ENCODE measurements at regions not wholly inside any gene's neighbourhood (a gene's known extent, or its start where the extent isn't known, plus 50 kb on each side); places are given as distances from the start of the nearest gene placed in this dataset.

- H3K27me3 ChIP-seq (ENCODE audit: control insufficient read depth, insufficient read depth, low read length), result no peaks in the 10 kb centered on the region
- no peak for FAIRE-seq
- H3K4me3 ChIP-seq (ENCODE audit: low read depth, low read length), result no peak overlapping the region
- H3K36me3 ChIP-seq (ENCODE audit: control insufficient read depth, insufficient read depth, low read length), result no peaks in the 10 kb centered on the region
- TF ChIP-seq CTCF (IDR thresholded peaks at IDR 0.05; ENCODE audit: insufficient read depth, low read length, severe bottlenecking), result no peak
- no peak for DNase-seq (ENCODE audit: low read depth)
Measured at GRCh38 chr5:2214910-2215590, 332.3 kb upstream of the IRX4 start.

DNA sequence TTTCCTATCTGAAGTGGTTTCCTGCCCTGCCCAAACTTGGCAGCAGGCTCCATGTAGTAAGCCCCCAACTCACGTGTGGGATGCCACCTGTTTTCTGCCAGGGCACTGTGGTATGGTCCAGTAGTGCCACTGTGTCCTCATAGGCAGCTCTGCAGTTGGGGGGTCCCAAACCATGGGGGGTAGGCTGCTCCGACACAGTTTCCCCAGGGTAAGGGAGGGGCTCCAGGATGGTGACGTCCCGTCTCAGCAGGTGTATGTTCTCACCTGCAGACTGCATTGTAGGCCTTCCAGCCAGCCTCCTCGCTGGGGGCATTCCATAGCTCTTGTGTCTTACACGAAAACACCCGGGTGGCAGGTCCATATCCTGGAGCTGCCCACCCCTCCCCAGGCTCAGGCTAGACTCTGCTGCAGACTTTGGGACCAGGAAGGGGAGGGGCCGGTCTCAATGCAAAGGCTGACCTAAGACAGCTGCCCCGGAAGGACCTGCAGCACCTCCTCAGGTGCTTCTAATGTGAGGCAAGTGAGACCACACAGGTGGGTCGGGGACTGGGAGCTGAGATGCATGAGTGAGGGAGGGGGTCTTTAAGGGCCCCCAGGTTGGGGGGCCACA is 330.5 kb upstream of the IRX4 start:
- TF ChIP-seq CTCF (IDR thresholded peaks at IDR 0.05; ENCODE audit: insufficient read depth, low read length, severe bottlenecking), result no peak
- FAIRE-seq (no peak), DNase-seq (ENCODE audit: low read depth) (no peak)
- H3K36me3 ChIP-seq (ENCODE audit: control insufficient read depth, insufficient read depth, low read length), result no peaks in the 10 kb centered on the region
- no peaks in the 10 kb centered on the region for H3K27me3 ChIP-seq (ENCODE audit: control insufficient read depth, insufficient read depth, low read length)
- H3K4me3 ChIP-seq (ENCODE audit: low read depth, low read length), result no peak overlapping the region

GRCh38 chr5:2212481-2212880 is 329.8 kb upstream of the IRX4 start:
- H3K27me3 ChIP-seq (ENCODE audit: control insufficient read depth, insufficient read depth, low read length), result no peaks in the 10 kb centered on the region
- DNase-seq (ENCODE audit: low read depth) (no peak), FAIRE-seq (no peak)
- no peak overlapping the region for H3K4me3 ChIP-seq (ENCODE audit: low read depth, low read length)
- no peak for TF ChIP-seq CTCF (IDR thresholded peaks at IDR 0.05; ENCODE audit: insufficient read depth, low read length, severe bottlenecking)
- H3K36me3 ChIP-seq (ENCODE audit: control insufficient read depth, insufficient read depth, low read length), result no peaks in the 10 kb centered on the region

- no peaks in the 10 kb centered on the region for H3K36me3 ChIP-seq (ENCODE audit: control insufficient read depth, insufficient read depth, low read length)
- no peak for TF ChIP-seq CTCF (IDR thresholded peaks at IDR 0.05; ENCODE audit: insufficient read depth, low read length, severe bottlenecking)
- H3K27me3 ChIP-seq (ENCODE audit: control insufficient read depth, insufficient read depth, low read length), result no peaks in the 10 kb centered on the region
- DNase-seq (ENCODE audit: low read depth) (no peak), FAIRE-seq (no peak)
- H3K4me3 ChIP-seq (ENCODE audit: low read depth, low read length), result no peak overlapping the region
Measured at GRCh38 chr5:2208239-2208544, 325.5 kb upstream of the IRX4 start.

- FAIRE-seq, result no peak
- Histone ChIP-seq H3K4me3 (ENCODE audit: low read depth, low read length) (no peak overlapping the region), H3K27me3 (ENCODE audit: control insufficient read depth, insufficient read depth, low read length) (no peaks in the 10 kb centered on the region), H3K36me3 (ENCODE audit: control insufficient read depth, insufficient read depth, low read length) (no peaks in the 10 kb centered on the region)
- no peak for DNase-seq (ENCODE audit: low read depth)
- TF ChIP-seq CTCF (IDR thresholded peaks at IDR 0.05; ENCODE audit: insufficient read depth, low read length, severe bottlenecking), result no peak
Measured at GRCh38 chr5:2207416-2208238, 324.9 kb upstream of the IRX4 start.
